Suppressor macrophage treated with lipopolysaccharide for 4 hours (primary cell): ENCODE measurements at regions not wholly inside any gene's neighbourhood (a gene's known extent, or its start where the extent isn't known, plus 50 kb on each side); places are given as distances from the start of the nearest gene placed in this dataset.
"Not testable (repeated sequence)": the region's sequence is repeated elsewhere in the genome, so short reads cannot be mapped to it uniquely, and the experiment has no call there.

Source experiments
- DNase-seq: peaks from one replicate; pipeline ENCODE4 v3.0.0-alpha.2; 2020

- no peak for DNase-seq
These were observed 68.0 kb downstream of the LUZP4 start for GRCh38 chrX:115357326-115358120.

GRCh38 chrX:115359508-115359907, 70.0 kb downstream of the LUZP4 start:
- peak; percentile 3 for DNase-seq

GRCh38 chrX:115360220-115360781, 70.8 kb downstream of the LUZP4 start:
- DNase-seq: no peak

- no peak for DNase-seq
These were observed 73.0 kb downstream of the LUZP4 start for GRCh38 chrX:115362334-115363095.

- no peak for DNase-seq
These were observed 73.9 kb downstream of the LUZP4 start for GRCh38 chrX:115363372-115363771.

DNA sequence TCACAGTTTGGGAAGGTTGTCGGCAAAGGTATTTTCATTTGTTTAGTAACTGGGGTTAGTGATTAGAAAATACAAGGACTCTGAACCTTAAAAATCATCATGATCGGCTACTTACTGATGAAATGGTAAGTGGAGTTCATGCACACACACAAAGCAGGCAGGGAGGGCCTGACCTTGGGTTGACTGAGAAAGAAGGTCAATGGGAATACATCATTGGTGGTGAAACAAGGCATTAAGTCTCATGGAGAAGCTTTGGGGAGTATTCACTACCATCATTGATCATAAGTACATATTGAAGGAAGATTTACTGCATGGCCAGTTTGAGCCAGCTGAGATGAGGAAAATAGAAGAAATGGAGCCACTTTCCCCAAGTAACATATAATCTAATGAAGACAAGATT, 74.4 kb downstream of the LUZP4 start:
- no peak for DNase-seq

GRCh38 chrX:115364670-115365069, 75.2 kb downstream of the LUZP4 start:
- DNase-seq: no peak

- no peak for DNase-seq
These were observed 77.0 kb downstream of the LUZP4 start for GRCh38 chrX:115366535-115366934.

DNA sequence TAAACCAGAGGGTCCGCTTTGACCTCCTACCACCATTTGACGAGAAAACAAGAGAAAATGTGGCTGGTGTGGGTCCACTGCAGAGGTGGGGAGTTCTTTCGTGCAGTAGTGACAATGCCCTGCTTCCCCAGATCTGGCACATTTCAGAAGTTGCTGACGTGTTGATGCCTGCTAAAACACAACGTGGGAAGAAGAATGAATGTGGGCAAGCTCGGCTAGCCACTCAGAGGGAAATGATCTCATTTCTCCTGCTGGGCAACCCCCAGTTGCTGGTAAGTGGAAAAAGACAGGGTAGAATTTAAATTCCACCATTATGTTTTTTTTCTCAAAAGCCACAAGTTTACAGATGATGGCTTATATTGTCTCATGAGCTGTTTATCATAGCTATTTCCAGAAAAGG, 77.9 kb downstream of the LUZP4 start:
- peak; percentile 21 for DNase-seq

- DNase-seq: no peak
These were observed 78.4 kb downstream of the LUZP4 start for GRCh38 chrX:115367951-115368350.

- DNase-seq: no peak
These were observed 79.4 kb downstream of the LUZP4 start for GRCh38 chrX:115368876-115369275.

- no peak for DNase-seq
These were observed 82.6 kb downstream of the LUZP4 start for GRCh38 chrX:115372152-115372551.

DNA sequence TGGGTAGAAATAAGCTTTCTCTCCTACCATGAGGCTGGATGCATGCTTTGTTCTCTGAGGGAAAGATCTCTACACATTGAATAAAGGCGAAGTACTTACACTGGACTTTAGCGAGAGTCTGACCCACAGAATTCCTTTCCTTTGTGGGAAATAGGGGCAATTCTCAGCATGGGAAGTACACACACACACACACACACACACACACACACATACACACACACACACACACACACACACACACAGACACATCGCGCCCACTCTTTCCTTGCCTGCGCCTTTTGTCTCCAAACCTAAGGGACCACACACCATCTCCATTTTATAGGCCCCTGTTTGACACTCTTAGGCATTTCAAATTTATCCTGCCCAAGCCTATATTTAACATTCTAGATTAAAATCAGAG, 83.8 kb downstream of the LUZP4 start:
- no peak for DNase-seq

DNA sequence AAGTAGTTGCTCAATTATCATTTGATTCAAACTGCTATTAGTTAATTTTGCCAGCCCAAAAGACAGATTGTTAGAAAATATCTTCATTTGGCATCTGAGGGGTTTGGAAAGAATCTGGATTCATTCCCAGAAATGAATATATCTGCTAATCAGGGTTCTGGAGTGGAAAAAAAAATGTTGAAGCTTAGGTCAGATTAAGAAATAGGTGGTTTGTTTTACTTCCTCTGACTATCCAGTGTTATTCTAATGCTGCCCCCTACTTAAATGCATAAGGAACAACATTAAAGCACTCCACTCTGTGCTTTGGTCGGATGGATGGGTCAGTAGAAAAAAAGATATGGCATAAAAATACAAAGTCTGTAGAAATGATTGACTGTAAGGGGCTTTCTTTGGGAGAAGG, 89.0 kb downstream of the LUZP4 start:
- no peak for DNase-seq

GRCh38 chrX:115387327-115387726, 97.8 kb downstream of the LUZP4 start:
- DNase-seq: no peak

DNA sequence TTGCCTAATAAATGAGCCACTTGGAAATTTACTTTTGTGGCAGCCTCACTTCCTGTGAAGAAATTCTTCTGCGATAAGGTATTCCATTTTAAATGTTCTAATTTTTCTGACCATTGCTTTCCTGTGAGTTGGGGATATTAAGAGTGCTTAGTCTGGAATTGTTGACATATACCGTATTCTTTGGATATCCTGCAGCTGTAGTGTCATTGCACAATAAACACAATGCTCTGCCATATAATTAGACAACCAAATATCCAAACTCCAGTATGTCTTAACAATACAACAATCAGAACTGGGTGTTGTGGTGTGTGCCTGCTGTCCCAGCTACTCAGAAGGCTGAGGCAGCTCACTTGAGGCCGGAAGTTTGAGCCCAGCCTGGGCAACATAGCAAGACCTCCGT, 99.4 kb downstream of the LUZP4 start:
- no peak for DNase-seq

GRCh38 chrX:115390078-115390477, 100.6 kb downstream of the LUZP4 start:
- no peak for DNase-seq

DNA sequence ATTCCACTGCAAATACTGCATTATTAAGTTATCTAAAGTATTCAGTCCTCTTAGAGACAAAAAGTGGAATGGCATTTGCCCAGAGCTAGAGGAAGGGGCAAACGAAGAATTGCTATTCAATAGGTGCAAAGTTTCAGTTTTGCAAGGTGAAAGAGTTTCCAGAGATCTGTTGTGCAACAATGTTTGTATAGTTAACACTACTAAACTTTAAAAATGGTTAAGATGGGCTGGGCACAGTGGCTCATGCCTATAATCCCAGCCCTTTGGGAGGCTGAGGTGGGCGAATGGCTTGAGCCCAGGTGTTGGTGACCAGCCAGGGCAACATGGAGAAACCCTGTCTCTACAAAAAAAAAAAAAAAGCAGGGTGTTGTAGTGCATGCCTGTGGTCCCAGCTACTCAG, 102.5 kb downstream of the LUZP4 start:
- DNase-seq: no peak

- DNase-seq: no peak
These were observed 103.4 kb downstream of the LUZP4 start for GRCh38 chrX:115392871-115393270.

DNA sequence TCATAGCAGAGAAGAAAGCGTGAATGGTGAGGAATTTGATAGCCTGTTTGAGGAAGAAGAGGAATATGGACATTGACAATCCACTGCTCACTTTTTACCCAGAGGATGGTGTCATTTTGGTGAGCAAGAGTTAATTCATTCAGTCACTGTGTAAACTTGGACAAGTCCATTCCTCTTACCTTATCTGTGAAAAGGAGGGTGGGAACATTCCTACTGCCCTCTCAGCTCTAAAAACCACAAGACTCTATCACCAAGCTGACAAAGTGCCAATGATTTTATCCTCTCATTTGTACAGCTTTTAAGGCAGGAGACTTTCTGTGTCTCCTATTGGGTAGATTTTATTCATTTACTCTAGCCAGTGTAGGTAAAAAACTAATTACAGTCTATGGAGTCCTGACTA, 103.8 kb downstream of the LUZP4 start:
- DNase-seq: no peak

DNA sequence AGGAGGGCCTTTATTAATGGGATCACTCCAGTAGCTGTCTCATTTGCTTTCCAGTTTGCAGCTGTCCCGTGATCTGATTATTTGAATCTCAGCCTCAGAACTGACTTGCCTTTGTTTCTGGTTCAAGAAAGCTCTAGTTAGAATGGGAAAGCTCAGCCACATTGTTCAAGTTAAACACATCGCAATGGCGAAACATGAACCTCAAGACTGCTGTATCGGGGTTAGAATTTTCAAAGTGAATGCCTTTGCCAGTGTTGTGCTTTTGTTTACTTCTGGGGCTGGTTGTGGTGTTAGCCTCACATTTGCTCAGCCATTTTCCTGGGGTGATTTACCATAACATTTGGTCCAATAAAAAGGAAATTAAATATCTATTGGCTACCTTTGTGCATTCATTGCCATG, 105.3 kb downstream of the LUZP4 start:
- not testable (repeated sequence) for DNase-seq

DNA sequence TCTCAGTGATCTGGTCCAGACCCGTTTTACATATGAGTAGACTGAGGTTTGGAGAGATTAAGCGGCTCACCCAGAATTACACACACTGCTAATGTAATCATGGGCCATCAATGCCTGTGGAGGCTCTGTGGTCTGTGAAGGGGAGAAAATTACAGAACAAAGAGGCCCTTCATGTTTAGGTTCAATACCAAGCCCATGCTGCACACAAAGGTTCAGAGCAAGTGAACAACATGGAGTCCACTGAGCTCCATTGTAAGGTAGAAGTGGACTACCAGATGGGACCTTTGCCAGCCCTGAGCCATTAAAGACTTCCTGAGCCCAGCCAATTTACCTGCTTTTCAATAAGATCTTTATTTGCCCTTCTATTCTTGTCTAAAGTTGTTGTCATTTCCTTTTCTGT, 109.8 kb downstream of the LUZP4 start:
- no peak for DNase-seq

GRCh38 chrX:115400960-115401359, 111.4 kb downstream of the LUZP4 start:
- no peak for DNase-seq

- no peak for DNase-seq
These were observed 112.8 kb downstream of the LUZP4 start for GRCh38 chrX:115402299-115402698.
